Breast epithelium (tissue), 3 donors: ENCODE measurements at regions not wholly inside any gene's neighbourhood (a gene's known extent, or its start where the extent isn't known, plus 50 kb on each side); places are given as distances from the start of the nearest gene placed in this dataset.

ENCODE experiments used
- CTCF ChIP-seq, 3 donors: fragments of 450-650 bp; IDR thresholded peaks; one replicate each; pipeline ENCODE4 v1.5.1; 2016 to 2017; ENCODE audit warnings: antibody characterized with exemption in 3 of 3, mild to moderate bottlenecking in 3 of 3, moderate library complexity in 3 of 3
- POLR2A ChIP-seq: fragments of 450-650 bp; IDR thresholded peaks from one replicate; pipeline ENCODE4 v1.6.1; 2016; ENCODE audit warnings: antibody characterized with exemption, mild to moderate bottlenecking, moderate library complexity

GRCh38 chr5:68431186-68431585 is 215.6 kb downstream of the PIK3R1 start:
- TF ChIP-seq CTCF (IDR thresholded peaks at IDR 0.05), result no peak
- TF ChIP-seq POLR2A, result no peak
